ENCODE measurements at regions not wholly inside any gene's neighbourhood (a gene's known extent, or its start where the extent isn't known, plus 50 kb on each side); places are given as distances from the start of the nearest gene placed in this dataset.
A peak's percentile ranks its signal among the peaks of the same experiment; 100 is the strongest.
"Not testable (repeated sequence)": the region's sequence is repeated elsewhere in the genome, so short reads cannot be mapped to it uniquely, and the experiment has no call there.

DNA sequence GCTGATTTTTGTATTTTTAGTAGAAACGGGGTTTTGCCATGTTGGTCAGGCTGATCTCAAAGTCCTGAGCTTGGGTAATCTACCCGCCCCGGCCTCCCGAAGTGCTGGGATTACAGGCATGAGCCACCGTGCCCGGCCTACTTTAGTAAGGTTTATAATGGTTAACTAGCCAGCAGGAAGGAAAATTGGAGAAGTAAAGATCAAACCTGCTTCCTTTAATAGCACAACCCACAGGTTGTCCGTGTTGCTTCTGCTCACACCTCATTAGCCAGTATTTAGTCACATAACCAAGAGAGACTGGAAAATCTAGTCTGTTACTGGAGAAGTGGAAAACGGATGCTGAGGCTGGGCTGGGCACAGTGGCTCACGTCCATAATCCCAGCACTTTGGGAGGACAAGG lies 51.9 kb upstream of the TBL1XR1 start:
- no peak for DNase-seq

DNA sequence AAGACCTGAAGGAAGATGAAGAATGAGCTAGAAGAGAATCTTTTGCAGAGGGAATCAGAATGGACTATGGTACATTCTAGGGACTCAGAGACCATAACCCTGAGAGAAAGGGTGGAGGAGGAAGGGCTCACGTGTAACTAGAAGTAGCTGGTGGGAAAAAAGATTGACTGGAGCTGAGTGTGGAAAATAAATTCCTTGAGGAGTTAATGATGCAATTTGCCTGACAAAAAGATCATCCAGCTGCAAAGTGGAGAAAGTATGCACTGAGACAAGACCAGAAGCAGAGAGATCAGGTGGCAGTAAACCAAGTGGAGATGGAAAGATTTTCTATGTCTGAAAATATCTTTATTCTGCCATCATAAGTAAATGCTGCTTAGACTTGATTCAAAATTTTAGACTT lies 52.9 kb upstream of the TBL1XR1 start:
- DNase-seq: no peak

DNA sequence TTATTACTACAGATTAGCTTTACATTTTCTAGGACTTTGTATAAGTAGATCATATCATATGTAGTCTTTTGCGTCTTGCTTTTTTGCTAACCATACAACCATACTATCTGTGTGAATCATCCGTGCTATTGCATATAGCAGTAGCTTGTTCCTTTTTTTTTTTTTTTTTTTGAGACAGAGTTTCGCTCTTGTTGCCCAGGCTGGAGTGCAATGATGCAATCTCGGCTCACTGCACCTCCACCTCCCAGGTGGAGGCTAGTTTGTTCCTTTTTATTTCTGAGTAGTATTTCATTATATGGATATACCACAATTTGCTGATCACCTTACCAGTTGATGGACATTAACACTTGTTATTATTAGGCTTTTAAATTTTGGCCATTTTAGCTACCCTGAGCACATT lies 54.5 kb upstream of the TBL1XR1 start:
- no peak for DNase-seq

DNA sequence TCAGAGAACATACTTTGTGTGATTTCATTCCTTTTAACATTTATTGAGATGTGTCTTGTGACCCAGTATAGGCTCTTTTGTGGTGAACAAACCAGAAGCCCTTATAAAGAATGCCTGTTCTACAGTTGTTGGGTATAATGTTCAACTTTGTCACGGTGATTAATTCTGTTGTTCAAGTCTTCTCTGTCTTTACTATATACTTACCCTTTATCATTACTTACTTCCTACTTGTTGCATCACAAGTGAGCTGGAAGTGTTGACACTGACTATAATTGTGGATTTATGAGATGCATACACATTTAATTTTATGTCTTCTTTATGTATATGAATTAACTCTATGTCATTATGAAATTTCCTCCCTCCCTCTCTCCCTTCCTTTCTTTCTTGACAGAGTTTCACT lies 59.7 kb upstream of the TBL1XR1 start:
- DNase-seq: no peak

DNA sequence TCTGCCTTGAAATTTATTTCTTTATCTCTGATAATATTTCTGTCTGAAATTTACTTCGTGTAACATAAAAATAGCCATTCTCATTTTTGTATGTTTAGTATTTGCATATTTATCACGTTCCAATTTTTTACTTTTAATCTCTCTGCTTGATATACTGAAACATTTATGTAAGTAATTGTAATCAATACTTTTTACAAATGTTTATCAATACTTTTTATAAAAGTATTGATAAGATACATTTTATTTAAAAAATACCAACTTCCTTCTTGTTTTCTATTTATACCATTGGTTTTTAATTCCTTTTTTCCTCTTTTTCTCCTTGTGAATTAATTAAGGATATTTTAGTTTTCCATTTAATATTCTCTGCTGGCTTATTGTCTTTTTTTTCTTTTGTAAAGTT lies 60.3 kb upstream of the TBL1XR1 start:
- no peak for DNase-seq

DNA sequence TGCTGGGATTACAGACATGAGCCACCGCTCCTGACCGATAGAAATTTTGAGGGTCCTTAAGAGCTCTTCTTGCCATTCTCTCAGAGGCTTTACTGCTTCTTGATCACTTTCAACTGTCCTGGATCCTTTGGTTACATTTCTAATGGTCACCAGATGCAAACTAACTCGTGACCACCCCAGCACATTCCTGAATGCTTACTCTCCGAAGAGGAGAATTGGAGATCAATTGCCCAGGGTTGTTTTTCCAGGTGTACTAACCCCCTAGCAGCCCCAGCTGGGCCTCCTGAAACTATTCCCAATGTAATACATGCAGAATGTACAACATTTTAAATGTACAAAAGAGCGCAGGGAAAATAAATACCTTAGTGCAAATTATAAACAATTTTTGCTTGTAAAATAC lies 65.1 kb upstream of the TBL1XR1 start:
- DNase-seq: no peak

DNA sequence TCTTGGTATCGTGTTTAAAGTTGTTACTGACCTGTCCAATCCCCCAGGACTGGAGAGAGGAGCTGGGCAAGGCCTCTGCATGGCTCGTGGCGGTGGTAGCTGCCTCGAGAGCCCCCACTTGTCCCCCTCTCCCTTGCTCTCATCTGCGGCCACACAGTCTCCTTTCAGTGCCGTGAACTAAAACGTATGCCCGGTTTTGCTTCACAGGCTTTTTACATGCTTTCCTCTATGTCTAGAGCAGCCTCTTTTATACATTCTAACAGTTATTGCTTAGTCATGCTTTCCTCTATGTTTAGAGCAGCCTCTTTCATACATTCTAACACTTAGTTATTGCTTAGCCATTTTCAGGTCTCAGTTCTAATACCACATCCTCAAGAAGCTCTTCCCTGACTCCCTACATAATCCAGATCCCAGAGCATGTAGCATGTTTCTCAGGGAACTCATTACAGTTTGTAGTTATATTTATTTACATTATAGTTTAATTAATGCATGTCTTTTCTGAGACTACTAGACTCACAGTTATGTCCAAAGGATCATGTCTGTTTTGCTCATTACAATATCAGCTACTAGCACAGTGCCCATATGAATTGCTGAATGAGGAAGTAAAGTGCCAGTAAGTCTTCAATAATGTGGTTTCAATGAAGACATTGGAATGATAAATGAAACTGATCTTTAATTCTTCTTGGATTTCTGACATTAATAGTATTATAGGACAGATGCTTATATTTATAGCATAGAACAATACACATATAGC lies 66.5 kb upstream of the TBL1XR1 start:
- DNase-seq: peak; percentile 32

DNA sequence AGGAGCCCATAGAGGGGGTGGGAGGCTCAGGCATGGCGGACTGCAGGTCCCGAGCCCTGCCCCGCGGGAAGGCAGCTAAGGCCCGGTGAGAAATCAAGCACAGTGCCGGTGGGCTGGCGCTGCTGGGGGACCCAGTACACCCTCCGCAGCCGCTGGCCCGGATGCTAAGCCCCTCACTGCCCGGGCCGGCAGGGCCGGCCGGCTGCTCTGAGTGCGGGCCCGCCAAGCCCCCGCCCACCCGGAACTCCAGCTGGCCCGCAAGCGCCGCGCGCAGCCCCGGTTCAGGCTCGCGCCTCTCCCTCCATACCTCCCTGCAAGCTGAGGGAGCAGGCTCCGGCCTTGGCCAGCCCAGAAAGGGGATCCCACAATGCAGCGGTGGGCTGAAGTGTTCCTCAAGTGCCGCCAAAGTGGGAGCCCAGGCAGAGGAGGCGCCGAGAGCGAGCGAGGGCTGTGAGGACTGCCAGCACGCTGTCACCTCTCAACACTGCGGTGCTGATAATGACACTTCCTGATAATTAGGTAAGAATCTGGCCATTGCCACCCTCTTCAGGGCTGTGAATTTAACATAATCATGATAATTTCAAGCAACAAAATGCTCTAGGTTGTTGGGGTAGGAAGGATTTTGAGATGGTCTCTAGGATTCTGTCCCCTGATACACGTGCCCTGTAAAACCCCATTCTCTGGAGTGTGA lies 74.7 kb upstream of the TBL1XR1 start:
- not testable (repeated sequence) for DNase-seq

DNA sequence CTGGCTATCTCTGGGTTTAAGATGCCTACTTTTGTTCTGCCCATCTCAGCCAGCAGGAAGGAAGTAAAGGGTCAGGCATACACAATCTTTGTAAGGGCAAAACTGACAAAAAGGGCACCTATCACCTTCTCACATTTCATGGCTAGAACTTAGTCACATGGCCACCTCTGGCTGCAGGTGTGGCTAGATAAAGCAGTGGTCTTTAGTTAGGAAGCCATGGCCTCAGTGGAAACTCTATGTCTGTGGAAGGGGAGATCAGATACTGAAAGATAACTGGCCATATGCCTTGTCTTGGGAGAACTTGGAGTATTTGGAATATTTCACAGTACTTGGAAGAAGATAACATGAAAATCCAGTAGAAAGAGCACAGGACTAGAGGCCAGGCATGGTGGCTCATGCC lies 80.7 kb upstream of the TBL1XR1 start:
- DNase-seq: peak; percentile 11

DNA sequence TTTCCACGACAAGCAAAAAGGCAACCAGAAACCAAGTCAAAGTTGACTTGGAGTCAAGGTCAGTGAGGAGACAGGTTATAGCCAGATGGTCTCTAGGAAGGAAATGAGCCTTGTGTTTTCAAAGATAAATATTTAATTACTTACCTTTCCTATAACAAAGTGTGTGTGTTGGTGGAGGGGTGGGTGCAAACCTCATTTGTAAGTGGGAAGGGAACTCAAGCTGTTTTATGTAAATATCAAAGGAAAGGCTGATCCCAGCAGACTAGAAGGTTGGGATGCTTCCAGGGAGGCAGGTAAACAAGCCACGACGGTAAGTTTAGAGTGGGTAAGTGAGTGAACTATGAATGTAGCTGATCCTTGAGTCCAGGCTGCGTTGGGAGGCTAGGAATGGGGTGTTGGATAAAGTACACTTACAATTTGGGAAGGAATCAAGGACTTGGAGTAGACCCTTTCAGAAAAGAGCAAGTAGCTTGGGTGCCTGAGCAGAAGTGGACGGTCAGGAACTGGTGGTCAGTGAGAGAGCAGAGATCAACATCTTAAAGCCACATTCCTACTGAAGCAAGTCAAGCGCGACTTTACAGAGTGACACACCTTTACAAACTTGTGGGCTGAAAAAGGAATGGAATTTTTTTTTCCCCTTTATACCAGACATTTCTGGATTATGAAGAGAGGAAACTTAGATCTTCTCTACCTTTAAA lies 82.0 kb upstream of the TBL1XR1 start:
- DNase-seq: no peak

DNA sequence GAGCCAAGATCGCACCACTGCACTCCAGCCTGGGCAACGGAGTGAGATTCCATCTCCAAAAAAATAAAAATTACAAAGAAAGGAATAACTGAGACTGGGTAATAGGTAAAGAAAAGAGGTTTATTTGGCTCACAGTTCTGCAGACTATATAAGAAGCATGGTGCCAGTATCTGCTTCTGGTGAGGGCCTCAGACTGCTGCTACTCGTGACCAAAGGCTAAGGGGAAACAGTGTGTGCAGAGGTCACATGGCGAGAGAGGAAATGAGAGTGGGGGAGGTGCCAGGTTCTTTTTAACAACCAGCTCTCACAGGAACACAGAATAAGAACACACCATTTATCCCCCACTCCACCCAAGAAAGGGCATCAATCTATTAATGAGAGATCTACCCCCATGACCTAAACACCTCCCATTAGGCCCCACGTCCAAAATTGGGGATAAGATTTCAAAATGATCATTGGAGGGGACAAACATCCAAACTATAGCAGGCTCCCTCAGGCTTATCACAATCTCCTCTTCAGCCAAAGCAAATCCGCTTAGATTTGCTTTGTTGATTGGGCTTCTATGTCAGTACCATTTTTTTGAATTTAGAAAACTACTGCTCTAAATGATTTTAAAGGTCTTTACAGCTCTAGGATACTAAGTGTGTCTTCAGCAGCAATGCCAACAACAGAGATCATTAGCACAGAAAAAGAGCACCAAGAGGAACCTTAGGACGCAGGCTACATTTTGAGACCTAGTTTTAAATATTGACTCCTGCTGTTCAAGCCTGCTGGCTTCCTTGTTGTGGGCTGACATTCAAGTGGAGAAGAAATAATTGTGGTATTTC lies 84.2 kb upstream of the TBL1XR1 start:
- DNase-seq: no peak

DNA sequence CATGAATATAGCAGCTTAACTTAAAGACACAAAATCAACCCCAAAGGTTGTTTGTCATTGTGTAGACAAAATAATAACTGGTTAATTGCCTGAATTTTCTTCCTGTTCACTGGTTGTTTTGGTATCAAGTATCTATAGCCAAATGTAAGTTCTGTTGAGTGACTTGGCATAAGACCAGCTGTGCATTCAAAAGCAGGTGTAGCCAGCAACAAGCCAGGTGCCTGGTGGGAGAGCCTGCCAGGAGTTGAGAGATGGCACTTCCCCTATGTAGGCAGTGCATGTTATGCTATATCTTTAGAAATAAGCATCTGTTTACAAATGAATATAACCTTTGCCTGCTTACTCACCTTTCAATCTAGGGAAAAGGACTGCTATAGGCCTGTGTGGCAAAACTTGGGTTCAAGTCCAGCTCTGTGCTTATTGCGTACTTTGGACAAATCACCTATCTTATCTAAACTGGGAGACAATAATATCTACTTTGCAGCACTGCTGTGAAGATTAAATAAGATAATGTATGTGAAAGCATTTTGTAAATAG lies 84.9 kb upstream of the TBL1XR1 start:
- no peak for DNase-seq

DNA sequence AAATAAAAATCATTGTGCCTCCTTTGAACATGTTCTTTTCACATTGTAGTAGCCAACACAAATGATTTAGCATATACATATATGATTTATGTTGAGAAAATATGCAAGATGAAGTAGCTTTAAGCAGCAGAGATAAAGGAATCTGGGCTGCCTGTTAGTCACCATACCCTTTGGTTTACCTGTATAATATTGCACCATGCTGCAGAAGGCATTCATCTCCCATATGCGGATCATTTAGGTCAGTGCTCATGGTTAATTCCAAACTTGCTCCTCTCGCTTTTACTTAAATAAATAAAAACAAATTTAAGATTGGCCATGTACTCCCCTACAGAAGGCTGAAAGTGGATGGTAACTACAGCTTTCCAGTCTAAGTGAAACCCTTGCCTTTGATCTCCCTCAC lies 86.7 kb upstream of the TBL1XR1 start:
- DNase-seq: no peak

DNA sequence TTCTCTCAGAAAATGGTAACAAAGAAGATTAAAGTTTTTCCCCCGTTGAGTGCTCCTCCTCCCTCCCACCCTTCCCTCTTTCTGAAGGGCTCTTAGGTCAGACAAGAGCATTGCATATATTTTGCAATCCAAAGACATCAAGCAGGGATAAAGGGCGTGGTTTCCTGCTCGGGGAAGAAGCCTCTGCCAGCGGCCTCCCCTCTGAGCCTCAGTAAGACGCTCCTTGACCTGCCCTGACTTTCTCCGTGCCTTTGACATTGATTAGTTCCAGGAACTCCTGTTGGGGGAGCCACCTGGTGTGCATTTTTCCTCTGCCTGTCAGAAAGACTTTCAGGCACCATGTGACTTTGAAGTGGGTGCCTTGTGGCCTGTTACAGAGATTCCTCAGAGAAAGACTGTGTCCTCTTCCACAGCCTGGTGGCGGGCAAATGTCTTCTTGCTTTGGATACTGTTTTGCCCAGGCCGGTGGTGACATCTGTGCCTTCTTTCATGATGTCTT lies 87.2 kb upstream of the TBL1XR1 start:
- peak; percentile 25 for DNase-seq

DNA sequence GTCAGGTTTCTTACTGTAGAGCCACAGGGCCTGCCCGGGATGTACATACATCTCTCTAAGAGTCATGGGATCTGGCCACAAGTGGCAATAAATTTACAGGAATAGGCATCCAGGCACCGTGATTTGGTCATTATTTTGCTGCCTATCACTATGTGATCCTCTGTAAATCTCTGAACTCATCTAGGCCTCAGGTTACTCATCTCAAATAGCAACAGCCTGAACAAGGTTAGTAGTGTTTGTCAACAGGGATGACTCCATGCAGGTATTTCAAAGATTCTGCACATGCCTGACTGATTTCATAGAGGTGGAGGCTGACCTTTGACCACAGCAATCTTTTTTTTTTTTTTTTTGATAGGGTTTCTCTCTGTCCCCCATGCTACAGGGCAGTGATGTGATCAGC lies 88.8 kb upstream of the TBL1XR1 start:
- DNase-seq: no peak

DNA sequence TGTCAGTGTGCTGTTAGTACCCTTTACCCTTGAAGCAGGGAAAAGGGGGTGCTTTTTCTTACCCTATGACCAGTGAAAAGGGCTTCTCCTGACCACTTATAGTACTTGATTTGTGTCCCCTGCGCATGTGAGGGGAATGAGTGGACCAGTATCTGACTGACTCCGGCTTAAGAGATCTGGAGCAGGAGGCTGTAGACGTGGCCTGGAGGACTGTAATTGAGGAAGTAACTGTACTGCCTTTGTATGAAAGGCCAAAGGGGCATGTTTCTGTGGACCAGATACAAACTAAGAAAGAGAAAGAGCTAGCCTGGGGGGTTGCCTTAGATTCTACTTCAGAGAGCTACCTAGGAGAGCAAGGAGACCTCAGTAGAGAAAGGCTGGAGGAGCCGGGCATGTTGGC lies 89.9 kb upstream of the TBL1XR1 start:
- no peak for DNase-seq

DNA sequence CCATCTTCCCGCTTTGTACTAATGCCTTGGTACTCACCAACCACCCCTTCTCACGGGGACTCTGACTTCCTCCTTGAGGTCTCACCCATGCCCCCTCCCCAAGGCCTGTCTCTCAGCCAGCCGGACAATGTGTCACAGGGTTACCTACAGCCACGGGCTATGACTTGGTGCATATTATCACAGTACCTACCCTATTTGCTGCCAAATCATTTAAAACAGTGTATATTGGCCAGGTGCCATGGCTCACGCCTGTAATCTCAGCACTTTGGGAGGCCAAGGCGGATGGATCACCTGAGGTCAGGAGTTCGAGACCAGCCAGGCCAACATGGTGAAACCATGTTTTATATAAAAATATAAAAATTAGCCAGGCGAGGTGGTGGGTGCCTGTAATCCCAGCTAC lies 93.4 kb upstream of the TBL1XR1 start:
- no peak for DNase-seq

DNA sequence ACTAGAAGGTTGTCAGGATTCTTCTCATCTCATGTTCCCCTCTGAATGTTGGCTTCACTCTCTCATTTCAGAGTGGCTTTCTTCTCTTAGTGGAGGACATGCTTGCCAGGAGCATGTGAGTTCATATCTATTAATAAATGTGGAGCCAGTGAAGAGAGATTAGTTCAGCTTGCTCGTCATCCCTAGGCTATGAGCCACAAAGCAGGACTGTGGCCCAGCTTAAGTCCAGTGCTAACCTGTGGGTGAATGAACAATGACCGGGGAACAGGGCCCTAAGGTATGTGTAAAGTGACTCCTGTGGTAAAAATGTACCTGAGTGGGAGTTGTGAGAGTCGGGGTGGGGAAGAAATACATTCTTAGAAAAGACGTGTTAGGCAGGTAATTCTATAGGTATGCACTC lies 96.9 kb upstream of the TBL1XR1 start:
- DNase-seq: no peak

DNA sequence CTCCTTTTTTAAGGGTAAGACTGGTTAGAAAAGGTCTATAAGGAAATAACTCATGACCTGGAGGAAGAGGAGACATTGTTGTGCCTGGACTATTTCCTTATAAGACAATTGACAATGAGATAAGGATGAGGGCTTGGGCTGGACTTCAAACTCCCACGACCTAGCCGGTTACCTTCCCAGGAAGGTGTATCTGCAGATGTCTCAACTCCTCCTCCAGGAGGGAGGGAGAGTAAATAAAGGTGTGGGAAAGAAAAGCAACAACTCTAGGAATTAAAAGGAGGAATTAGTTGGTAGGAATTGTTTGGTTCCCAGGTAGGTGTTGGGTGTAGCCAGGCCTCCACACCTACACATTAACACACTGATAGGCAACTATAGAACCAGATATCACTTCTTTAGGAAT lies 97.8 kb upstream of the TBL1XR1 start:
- no peak for DNase-seq

DNA sequence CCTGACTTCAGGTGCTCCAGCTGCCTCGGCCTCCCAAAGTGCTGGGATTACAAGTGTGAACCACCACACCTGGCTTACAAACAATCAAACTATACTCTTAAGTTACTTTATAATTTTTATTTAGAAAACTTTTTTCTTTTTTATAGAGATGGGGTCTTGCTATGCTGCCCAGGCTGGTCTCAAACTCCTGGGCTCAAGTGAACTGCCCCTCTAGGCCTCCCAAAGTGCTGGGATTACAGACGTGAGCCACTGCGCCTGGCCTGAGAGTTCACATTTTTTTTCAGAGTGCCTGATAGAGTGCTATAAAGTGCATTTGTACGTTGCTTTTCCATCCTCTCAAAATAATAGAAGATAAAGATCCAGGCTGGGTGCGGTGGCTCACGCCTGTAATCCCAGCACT lies 102.0 kb upstream of the TBL1XR1 start:
- DNase-seq: no peak

DNA sequence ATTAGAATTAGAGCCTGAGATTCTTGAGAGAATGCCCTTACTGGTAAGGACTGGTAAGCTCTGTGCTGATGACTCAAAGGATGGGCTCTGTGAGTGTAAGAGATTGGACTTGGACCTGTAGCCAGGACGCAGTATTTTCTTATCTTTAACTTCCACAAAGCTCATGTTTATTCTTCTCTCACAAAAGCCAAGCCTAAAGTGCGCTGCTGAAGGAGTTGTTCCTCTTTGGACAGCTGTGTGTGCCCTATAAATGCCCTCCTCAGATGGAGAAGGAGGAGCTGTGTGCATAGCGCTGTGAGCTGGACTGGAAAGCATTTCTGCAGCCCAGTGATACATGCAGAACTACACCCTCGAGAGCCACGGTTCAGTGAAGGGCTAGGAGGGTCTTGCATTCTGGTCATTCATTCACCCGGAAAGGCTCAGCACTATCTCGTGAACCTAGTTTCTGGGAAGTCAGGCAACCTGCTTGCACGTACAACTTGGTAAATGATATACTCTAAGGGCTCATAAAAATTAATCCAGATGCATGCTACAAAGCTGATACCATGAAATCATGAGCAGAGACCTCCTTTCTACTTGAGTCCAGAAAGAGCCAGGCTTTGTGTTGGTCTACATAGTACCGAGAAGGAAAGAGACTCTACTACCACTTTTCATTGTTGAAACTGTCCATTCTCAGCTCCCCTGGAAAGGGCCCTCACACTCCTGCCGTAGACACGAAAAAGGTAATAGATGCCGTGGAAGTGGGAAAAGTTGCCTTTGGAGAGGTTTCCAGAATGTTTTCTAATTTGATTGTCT lies 103.0 kb upstream of the TBL1XR1 start:
- DNase-seq: peak; percentile 62

DNA sequence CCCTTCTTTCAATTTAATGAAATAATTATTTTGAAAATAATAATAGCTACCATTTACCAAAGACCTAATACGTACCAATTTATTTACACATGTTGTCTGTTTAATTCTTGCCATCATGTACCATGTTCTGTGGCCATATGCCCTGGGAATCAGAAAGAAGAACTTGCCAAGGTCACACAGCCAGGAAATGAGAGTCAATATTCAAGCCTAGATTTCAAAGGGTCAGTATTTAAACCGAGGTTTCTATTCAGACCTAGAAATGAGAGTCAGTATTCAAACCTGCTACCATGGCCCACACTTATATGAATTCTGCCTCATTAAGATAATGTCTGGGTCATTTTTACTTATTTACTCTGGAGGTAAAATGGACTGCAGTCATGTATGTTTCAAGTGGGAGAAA lies 103.6 kb upstream of the TBL1XR1 start:
- DNase-seq: no peak
